H9 (cell line): ENCODE measurements at regions not wholly inside any gene's neighbourhood (a gene's known extent, or its start where the extent isn't known, plus 50 kb on each side); places are given as distances from the start of the nearest gene placed in this dataset.

ENCODE experiments used
- DNase-seq: peaks from one replicate; pipeline ENCODE4 v3.0.0-alpha.2; 2017
- H2AFZ ChIP-seq: one replicate; pipeline ENCODE4 v1.6.1; 2013; ENCODE audit warnings: mild to moderate bottlenecking, low read length, control low read depth, moderate library complexity
- H2AK5ac ChIP-seq: 2 replicates; pipeline ENCODE4 v1.6.1; 2013; ENCODE audit warnings: low read length, control low read depth, mixed read lengths; ENCODE audit not compliant: insufficient read length
- H2BK120ac ChIP-seq: one replicate; pipeline ENCODE4 v1.6.1; 2013; ENCODE audit warnings: low read depth, mild to moderate bottlenecking, low read length, control low read depth, inconsistent platforms; ENCODE audit not compliant: poor library complexity, severe bottlenecking
- H2BK12ac ChIP-seq: 2 replicates; pipeline ENCODE4 v1.6.1; 2013; ENCODE audit warnings: low read length, control low read depth, mixed read lengths, low read depth; ENCODE audit not compliant: insufficient read length
- H2BK15ac ChIP-seq: 2 replicates; pipeline ENCODE4 v1.6.1; 2013; ENCODE audit warnings: low read depth, low read length, control low read depth
- H2BK20ac ChIP-seq: one replicate; pipeline ENCODE4 v1.6.1; 2013; ENCODE audit warnings: low read depth, mild to moderate bottlenecking, low read length, control low read depth, inconsistent platforms; ENCODE audit not compliant: poor library complexity, severe bottlenecking
- H2BK5ac ChIP-seq: 2 replicates; pipeline ENCODE4 v1.6.1; 2013; ENCODE audit warnings: low read length, control low read depth, mixed read lengths; ENCODE audit not compliant: insufficient read length
- H3K14ac ChIP-seq: 2 replicates; pipeline ENCODE4 v1.6.1; 2013; ENCODE audit warnings: low read length, control low read depth; ENCODE audit not compliant: insufficient read depth
- H3K18ac ChIP-seq: 2 replicates; pipeline ENCODE4 v1.6.1; 2013; ENCODE audit warnings: low read depth, mild to moderate bottlenecking, mixed read lengths, low read length, control low read depth; ENCODE audit not compliant: insufficient read length
- H3K23ac ChIP-seq: 2 replicates; pipeline ENCODE4 v1.6.1; 2013; ENCODE audit warnings: low read length, control low read depth, mixed read lengths, low read depth; ENCODE audit not compliant: insufficient read length
- H3K23me2 ChIP-seq: 2 replicates; pipeline ENCODE4 v1.6.1; 2013; ENCODE audit warnings: low read depth, mild to moderate bottlenecking, mixed read lengths, low read length, control low read depth; ENCODE audit not compliant: insufficient read length, poor library complexity, severe bottlenecking
- H3K27ac ChIP-seq: 2 replicates; pipeline ENCODE4 v1.5.1; 2013; ENCODE audit warnings: low read length, control low read depth, mixed read lengths, low read depth; ENCODE audit not compliant: insufficient read length
- H3K27me3 ChIP-seq: 2 replicates; pipeline ENCODE4 v1.6.1; 2013; ENCODE audit warnings: low read length, control low read depth, inconsistent platforms; ENCODE audit not compliant: insufficient read depth
- H3K4ac ChIP-seq: 2 replicates; pipeline ENCODE4 v1.6.1; 2013; ENCODE audit warnings: low read depth, mild to moderate bottlenecking, control low read depth, inconsistent platforms, low read length, moderate library complexity
- H3K4me1 ChIP-seq: 2 replicates; pipeline ENCODE4 v1.6.1; 2013; ENCODE audit warnings: low read length, control low read depth, inconsistent platforms; ENCODE audit not compliant: insufficient read depth
- H3K4me2 ChIP-seq: 2 replicates; pipeline ENCODE4 v1.6.1; 2013; ENCODE audit warnings: low read length, control low read depth, mixed read lengths; ENCODE audit not compliant: insufficient read length, insufficient read depth
- H3K56ac ChIP-seq: 2 replicates; pipeline ENCODE4 v1.6.1; 2013; ENCODE audit warnings: low read depth, mild to moderate bottlenecking, mixed read lengths, low read length, control low read depth; ENCODE audit not compliant: insufficient read length
- H3K79me1 ChIP-seq: 2 replicates; pipeline ENCODE4 v1.6.1; 2013; ENCODE audit warnings: low read depth, mild to moderate bottlenecking, moderate library complexity, low read length, control low read depth, inconsistent platforms; ENCODE audit not compliant: insufficient read depth, poor library complexity, severe bottlenecking
- H3K79me2 ChIP-seq: 2 replicates; pipeline ENCODE4 v1.6.1; 2013; ENCODE audit warnings: low read length, control low read depth, inconsistent platforms; ENCODE audit not compliant: insufficient read depth
- H3K9ac ChIP-seq: 2 replicates; pipeline ENCODE4 v1.6.1; 2013; ENCODE audit warnings: low read length, control low read depth, mixed read lengths; ENCODE audit not compliant: insufficient read length; ENCODE audit errors: extremely low read depth
- H3K9me3 ChIP-seq: one replicate; pipeline ENCODE4 v1.6.1; 2013; ENCODE audit warnings: low read depth, low read length, inconsistent platforms; ENCODE audit not compliant: control insufficient read depth
- H3T11ph ChIP-seq: one replicate; pipeline ENCODE4 v1.6.1; 2013; ENCODE audit warnings: mild to moderate bottlenecking, low read length, control low read depth, inconsistent platforms
- H4K20me1 ChIP-seq: one replicate; pipeline ENCODE4 v1.6.1; 2013; ENCODE audit not compliant: control insufficient read depth, insufficient read length, insufficient read depth
- H4K5ac ChIP-seq: 2 replicates; pipeline ENCODE4 v1.6.1; 2013; ENCODE audit warnings: low read depth, mild to moderate bottlenecking, mixed read lengths, low read length, control low read depth; ENCODE audit not compliant: insufficient read length
- H4K8ac ChIP-seq: replicated peaks from 2 replicates; pipeline ENCODE4 v1.6.1; 2013; ENCODE audit warnings: low read length, control low read depth, mixed read lengths, low read depth; ENCODE audit not compliant: insufficient read length
- H4K91ac ChIP-seq: 2 replicates; pipeline ENCODE4 v1.6.1; 2013; ENCODE audit warnings: low read depth, mild to moderate bottlenecking, moderate library complexity, mixed read lengths, low read length, control low read depth; ENCODE audit not compliant: insufficient read length
- H3K27ac Mint-ChIP-seq, 3 experiments: 2 replicates in 2 of 3; 3 replicates in 1 of 3; pipeline ENCODE4 v1.8.0; 2020 to 2021; ENCODE audit warnings: mixed read lengths in 3 of 3, mild to moderate bottlenecking in 1 of 3, moderate library complexity in 1 of 3
- H3K27me3 Mint-ChIP-seq: 2 replicates; pipeline ENCODE4 v1.8.0; 2021; ENCODE audit warnings: low read depth, mild to moderate bottlenecking, moderate library complexity, mixed read lengths
- H3K36me3 Mint-ChIP-seq, 3 experiments: 2 replicates in 2 of 3; 3 replicates in 1 of 3; pipeline ENCODE4 v1.8.0; 2020 to 2021; ENCODE audit warnings: low read depth in 3 of 3, mixed read lengths in 3 of 3; ENCODE audit not compliant: insufficient read depth in 1 of 3
- H3K4me1 Mint-ChIP-seq, 2 experiments: 2 replicates each; pipeline ENCODE4 v1.8.0; 2020; ENCODE audit warnings: mixed read lengths in 2 of 2
- H3K4me3 Mint-ChIP-seq, 2 experiments: 2 replicates in 1 of 2; 3 replicates in 1 of 2; pipeline ENCODE4 v1.8.0; 2020 to 2021; ENCODE audit warnings: mild to moderate bottlenecking in 2 of 2, mixed read lengths in 2 of 2, moderate library complexity in 1 of 2
- H3K9me3 Mint-ChIP-seq, 2 experiments: 2 replicates in 1 of 2; 3 replicates in 1 of 2; pipeline ENCODE4 v1.8.0; 2020; ENCODE audit warnings: mild to moderate bottlenecking in 2 of 2, mixed read lengths in 2 of 2, moderate library complexity in 1 of 2
- CTCF ChIP-seq: fragments of 200-600 bp; sonication (generic); conservative IDR thresholded peaks from 3 replicates; pipeline ENCODE4 v1.8.0; 2021; ENCODE audit warnings: antibody characterized with exemption, mild to moderate bottlenecking
- WGBS: extraction: QIAGEN DNeasy Blood & Tissue Kit; methylation state at CpG from one replicate; pipeline ENCODE4 v1.1.7; 2013; ENCODE audit warnings: missing lambda C conversion rate, low lambda C conversion rate, mixed read lengths; ENCODE audit not compliant: insufficient read length; ENCODE audit errors: extremely low coverage; 5-methylcytosine and 5-hydroxymethylcytosine counted together

- DNase-seq, result no peak
- Histone ChIP-seq H3K79me2 (no peaks in the 10 kb centered on the region), H2BK20ac (no peak overlapping the region), H4K8ac (no peak overlapping the region), H3K23me2 (no peaks in the 10 kb centered on the region), H4K5ac (no peak overlapping the region), H2AFZ (no peak overlapping the region), H3T11ph (no peak overlapping the region), H3K4me1 (no peaks in the 10 kb centered on the region), H3K23ac (no peak overlapping the region), H3K27ac (no peak overlapping the region), H2BK120ac (no peak overlapping the region), H3K9ac (no peak overlapping the region), H2AK5ac (no peak overlapping the region), H3K4ac (no peak overlapping the region), H4K20me1 (no peaks in the 10 kb centered on the region), H3K4me2 (no peak overlapping the region), H3K27me3 (no peaks in the 10 kb centered on the region), H3K14ac (no peak overlapping the region; the same call in 1 of the 2 replicates), H4K91ac (no peak overlapping the region), H3K18ac (no peak overlapping the region), H3K79me1 (no peaks in the 10 kb centered on the region), H3K9me3 (no peaks in the 10 kb centered on the region), H3K56ac (no peak overlapping the region), H2BK12ac (no peak overlapping the region), H2BK5ac (no peak overlapping the region), H2BK15ac (no peak overlapping the region)
- no peaks in the 10 kb centered on the region for H3K4me1 Mint-ChIP-seq
- H3K36me3 Mint-ChIP-seq, result no peaks in the 10 kb centered on the region; a peak in 1 of 7 replicates
- H3K9me3 Mint-ChIP-seq, result no peaks in the 10 kb centered on the region
- no peak for TF ChIP-seq CTCF
- H3K4me3 Mint-ChIP-seq, result no peak overlapping the region; a peak in 1 of 5 replicates
- no peak overlapping the region for H3K27ac Mint-ChIP-seq
- peaks cover 6% of the 10 kb centered on the region for H3K27me3 Mint-ChIP-seq
- no CpG with 5 or more reads among the region's 4 CpGs for WGBS
These were observed 227.6 kb downstream of the RPS24 start for GRCh38 chr10:78261291-78261690.
